ENCODE measurements at regions not wholly inside any gene's neighbourhood (a gene's known extent, or its start where the extent isn't known, plus 50 kb on each side); places are given as distances from the start of the nearest gene placed in this dataset.

DNA sequence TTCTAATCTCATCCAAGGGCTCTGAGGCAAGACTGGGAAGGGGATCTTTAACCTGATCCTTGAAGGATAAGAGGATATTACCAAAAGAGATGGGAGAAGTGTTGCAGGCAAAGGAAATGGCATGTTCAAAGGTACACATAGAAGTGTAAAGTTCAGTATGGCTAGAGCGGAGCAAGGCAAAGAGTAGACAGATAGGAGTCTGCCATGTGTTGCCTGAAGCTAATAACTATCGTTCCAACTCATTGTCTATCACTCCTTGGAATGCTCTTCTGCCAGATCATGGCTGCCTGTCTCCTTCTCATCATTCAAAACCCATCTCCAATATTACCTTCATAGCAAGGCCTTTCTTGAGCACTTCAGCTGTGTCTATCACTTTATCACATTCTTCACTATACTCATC lies 55.2 kb upstream of the IL1RAPL2 start:
- no peak overlapping the region for H4K5ac ChIP-seq (ENCODE audit: low read depth, low read length)
- in situ Hi-C loops (cut with MboI; ENCODE audit: low sequenced_read_pairs): no loop called here
- no peak overlapping the region for H2AFZ ChIP-seq (replicated peaks; ENCODE audit: low read length, poor library complexity)
- H3K79me1 ChIP-seq (ENCODE audit: low read depth in 1 of 2, low read length in 2 of 2): no peaks in the 10 kb centered on the region
- H3K36me3 ChIP-seq (ENCODE audit: control insufficient read depth, insufficient read depth, low read length): no peaks in the 10 kb centered on the region
- CTCF ChIA-PET: no interaction called here
- no peak overlapping the region for H3K18ac ChIP-seq (ENCODE audit: low read depth, low read length)
- intact Hi-C loops (cut with micrococcal nuclease): no loop called here
- H3K14ac ChIP-seq (replicated peaks; ENCODE audit: low read depth, low read length): no peak overlapping the region
- no peaks in the 10 kb centered on the region for H4K20me1 ChIP-seq (ENCODE audit: insufficient read depth, low read length)
- H2BK5ac ChIP-seq (ENCODE audit: low read depth, low read length, poor library complexity, severe bottlenecking): no peak overlapping the region
- H3K9ac ChIP-seq (ENCODE audit: low read depth, low read length): no peak overlapping the region
- H3K27me3 ChIP-seq (ENCODE audit: control insufficient read depth, insufficient read depth, low read length): peaks cover 1% of the 10 kb centered on the region
- no peaks in the 10 kb centered on the region for H3K9me1 ChIP-seq (ENCODE audit: insufficient read depth, low read length)
- H2AK5ac ChIP-seq (ENCODE audit: low read depth, low read length): no peak overlapping the region
- no peaks in the 10 kb centered on the region for H3K4me1 ChIP-seq (ENCODE audit: control insufficient read depth, insufficient read depth, low read length)
- no peak overlapping the region for H3K56ac ChIP-seq (ENCODE audit: extremely low read depth, insufficient read depth, low read length)
- dilution Hi-C loops (cut with HindIII; ENCODE audit: low sequenced_read_pairs, unreplicated experiment): no loop called here
- BruUV-seq (replicated peaks): no TSS peak
- no peaks in the 10 kb centered on the region for H3K9me3 ChIP-seq (ENCODE audit: control insufficient read depth, insufficient read depth, low read length)
- no peak overlapping the region for H3K4ac ChIP-seq (ENCODE audit: low read depth, low read length)
- no peak for TF ChIP-seq CEBPB (IDR thresholded peaks at IDR 0.05; ENCODE audit: low read depth, low read length)
- no peak for TF ChIP-seq SMC3 (IDR thresholded peaks at IDR 0.05; ENCODE audit: low read depth, low read length)
- TF ChIP-seq, protein P1, sequence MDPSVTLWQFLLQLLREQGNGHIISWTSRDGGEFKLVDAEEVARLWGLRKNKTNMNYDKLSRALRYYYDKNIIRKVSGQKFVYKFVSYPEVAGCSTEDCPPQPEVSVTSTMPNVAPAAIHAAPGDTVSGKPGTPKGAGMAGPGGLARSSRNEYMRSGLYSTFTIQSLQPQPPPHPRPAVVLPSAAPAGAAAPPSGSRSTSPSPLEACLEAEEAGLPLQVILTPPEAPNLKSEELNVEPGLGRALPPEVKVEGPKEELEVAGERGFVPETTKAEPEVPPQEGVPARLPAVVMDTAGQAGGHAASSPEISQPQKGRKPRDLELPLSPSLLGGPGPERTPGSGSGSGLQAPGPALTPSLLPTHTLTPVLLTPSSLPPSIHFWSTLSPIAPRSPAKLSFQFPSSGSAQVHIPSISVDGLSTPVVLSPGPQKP (IDR thresholded peaks at IDR 0.05; ENCODE audit: borderline replicate concordance, low read depth, low read length): no peak
- TF ChIP-seq, protein P2, sequence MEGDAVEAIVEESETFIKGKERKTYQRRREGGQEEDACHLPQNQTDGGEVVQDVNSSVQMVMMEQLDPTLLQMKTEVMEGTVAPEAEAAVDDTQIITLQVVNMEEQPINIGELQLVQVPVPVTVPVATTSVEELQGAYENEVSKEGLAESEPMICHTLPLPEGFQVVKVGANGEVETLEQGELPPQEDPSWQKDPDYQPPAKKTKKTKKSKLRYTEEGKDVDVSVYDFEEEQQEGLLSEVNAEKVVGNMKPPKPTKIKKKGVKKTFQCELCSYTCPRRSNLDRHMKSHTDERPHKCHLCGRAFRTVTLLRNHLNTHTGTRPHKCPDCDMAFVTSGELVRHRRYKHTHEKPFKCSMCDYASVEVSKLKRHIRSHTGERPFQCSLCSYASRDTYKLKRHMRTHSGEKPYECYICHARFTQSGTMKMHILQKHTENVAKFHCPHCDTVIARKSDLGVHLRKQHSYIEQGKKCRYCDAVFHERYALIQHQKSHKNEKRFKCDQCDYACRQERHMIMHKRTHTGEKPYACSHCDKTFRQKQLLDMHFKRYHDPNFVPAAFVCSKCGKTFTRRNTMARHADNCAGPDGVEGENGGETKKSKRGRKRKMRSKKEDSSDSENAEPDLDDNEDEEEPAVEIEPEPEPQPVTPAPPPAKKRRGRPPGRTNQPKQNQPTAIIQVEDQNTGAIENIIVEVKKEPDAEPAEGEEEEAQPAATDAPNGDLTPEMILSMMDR (conservative IDR thresholded peaks at IDR 0.05; ENCODE audit: low read depth, low read length): no peak
- TF ChIP-seq BHLHE40 (IDR thresholded peaks at IDR 0.05; ENCODE audit: low read depth, low read length): no peak
- no peak for TF ChIP-seq MXI1 (IDR thresholded peaks at IDR 0.05; ENCODE audit: borderline replicate concordance, low read depth, low read length)
- TF ChIP-seq FOS (IDR thresholded peaks at IDR 0.05; ENCODE audit: low read depth, low read length): no peak
- TF ChIP-seq, protein P3, sequence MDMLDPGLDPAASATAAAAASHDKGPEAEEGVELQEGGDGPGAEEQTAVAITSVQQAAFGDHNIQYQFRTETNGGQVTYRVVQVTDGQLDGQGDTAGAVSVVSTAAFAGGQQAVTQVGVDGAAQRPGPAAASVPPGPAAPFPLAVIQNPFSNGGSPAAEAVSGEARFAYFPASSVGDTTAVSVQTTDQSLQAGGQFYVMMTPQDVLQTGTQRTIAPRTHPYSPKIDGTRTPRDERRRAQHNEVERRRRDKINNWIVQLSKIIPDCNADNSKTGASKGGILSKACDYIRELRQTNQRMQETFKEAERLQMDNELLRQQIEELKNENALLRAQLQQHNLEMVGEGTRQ (IDR thresholded peaks at IDR 0.05; ENCODE audit: low read depth, low read length): no peak
- TF ChIP-seq RCOR1 (IDR thresholded peaks at IDR 0.05; ENCODE audit: insufficient replicate concordance, low read length): no peak
- no peak overlapping the region for H2BK20ac ChIP-seq (ENCODE audit: low read depth, low read length)
- H3K23ac ChIP-seq (ENCODE audit: low read depth, low read length): no peak overlapping the region
- no CpG with 5 or more reads among the region's 2 CpGs for WGBS, 2 experiments (ENCODE audit: extremely low coverage in 2 of 2, insufficient read length in 1 of 2)
- H2BK120ac ChIP-seq (ENCODE audit: low read depth, low read length): no peak overlapping the region
- no peak for ATAC-seq (ENCODE audit: low read depth)
- no peak for DNase-seq
- no peak overlapping the region for H4K8ac ChIP-seq (ENCODE audit: low read depth in 2 of 2, low read length in 2 of 2)
- POLR2A ChIA-PET (ENCODE audit: unreplicated experiment): no interaction called here
- no peak overlapping the region for H3K27ac ChIP-seq (ENCODE audit: insufficient read depth, low read length)
- no peak overlapping the region for H3K4me3 ChIP-seq (ENCODE audit: insufficient read depth, low read depth, low read length)
- no peak overlapping the region for H4K91ac ChIP-seq (ENCODE audit: insufficient read depth, low read depth, low read length)
- H3K4me2 ChIP-seq (ENCODE audit: low read depth, low read length): no peak overlapping the region
- no peak overlapping the region for H2BK15ac ChIP-seq (ENCODE audit: low read depth, low read length)
- no peak overlapping the region for H2AK9ac ChIP-seq (replicated peaks; ENCODE audit: low read depth, low read length, poor library complexity)

All from IMR-90 (cell line).